ENCODE measurements at regions not wholly inside any gene's neighbourhood (a gene's known extent, or its start where the extent isn't known, plus 50 kb on each side); places are given as distances from the start of the nearest gene placed in this dataset.

DNA sequence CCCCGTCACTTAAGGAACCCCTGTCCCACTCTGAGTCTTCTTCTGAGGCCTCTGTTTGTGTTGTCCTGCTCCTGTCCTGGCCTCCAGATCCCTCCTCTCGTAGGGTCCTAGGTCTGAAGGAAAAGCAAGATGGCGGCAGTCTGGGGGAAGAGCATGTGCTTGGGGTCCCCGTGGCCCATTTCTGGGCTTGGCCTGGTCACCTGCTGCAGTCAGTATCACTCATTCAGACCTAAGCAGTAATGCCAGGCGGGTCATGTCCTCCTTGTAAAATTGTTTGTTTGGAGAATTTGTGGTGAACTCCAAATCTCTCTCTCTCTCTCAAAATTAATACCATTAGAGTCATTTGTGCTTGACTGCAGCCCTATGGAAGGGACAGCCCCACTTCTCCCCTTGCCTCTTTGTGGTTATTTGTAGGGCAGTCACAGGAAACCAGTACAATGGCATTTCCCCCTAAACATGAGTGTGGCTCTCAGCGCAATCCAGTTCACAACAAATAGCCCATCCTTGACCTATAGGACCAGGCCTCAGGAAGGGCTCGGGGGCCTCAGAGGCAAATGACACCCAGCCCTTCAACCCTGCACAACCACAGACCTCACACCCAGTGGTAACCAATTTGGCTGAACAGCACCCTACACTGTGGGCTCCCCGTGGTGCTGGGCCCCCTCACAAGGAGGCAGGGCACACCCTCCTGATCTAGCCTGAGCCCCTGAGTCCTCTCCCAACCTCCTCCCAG is 173.5 kb downstream of the OR4M2 start:
- TF ChIP-seq, protein P1, sequence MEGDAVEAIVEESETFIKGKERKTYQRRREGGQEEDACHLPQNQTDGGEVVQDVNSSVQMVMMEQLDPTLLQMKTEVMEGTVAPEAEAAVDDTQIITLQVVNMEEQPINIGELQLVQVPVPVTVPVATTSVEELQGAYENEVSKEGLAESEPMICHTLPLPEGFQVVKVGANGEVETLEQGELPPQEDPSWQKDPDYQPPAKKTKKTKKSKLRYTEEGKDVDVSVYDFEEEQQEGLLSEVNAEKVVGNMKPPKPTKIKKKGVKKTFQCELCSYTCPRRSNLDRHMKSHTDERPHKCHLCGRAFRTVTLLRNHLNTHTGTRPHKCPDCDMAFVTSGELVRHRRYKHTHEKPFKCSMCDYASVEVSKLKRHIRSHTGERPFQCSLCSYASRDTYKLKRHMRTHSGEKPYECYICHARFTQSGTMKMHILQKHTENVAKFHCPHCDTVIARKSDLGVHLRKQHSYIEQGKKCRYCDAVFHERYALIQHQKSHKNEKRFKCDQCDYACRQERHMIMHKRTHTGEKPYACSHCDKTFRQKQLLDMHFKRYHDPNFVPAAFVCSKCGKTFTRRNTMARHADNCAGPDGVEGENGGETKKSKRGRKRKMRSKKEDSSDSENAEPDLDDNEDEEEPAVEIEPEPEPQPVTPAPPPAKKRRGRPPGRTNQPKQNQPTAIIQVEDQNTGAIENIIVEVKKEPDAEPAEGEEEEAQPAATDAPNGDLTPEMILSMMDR (IDR thresholded peaks at IDR 0.05; ENCODE audit: low read depth, low read length), result no peak
- TF ChIP-seq POLR2A (IDR thresholded peaks at IDR 0.05; ENCODE audit: extremely low read depth, insufficient read length) (no peak), MYC (IDR thresholded peaks at IDR 0.05; ENCODE audit: low read depth, low read length) (no peak)
- TF ChIP-seq, protein P2, sequence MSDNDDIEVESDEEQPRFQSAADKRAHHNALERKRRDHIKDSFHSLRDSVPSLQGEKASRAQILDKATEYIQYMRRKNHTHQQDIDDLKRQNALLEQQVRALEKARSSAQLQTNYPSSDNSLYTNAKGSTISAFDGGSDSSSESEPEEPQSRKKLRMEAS (IDR thresholded peaks at IDR 0.05; ENCODE audit: low read depth, low read length), result no peak
